ENCODE measurements at regions not wholly inside any gene's neighbourhood (a gene's known extent, or its start where the extent isn't known, plus 50 kb on each side); places are given as distances from the start of the nearest gene placed in this dataset.
A peak's percentile ranks its signal among the peaks of the same experiment; 100 is the strongest.

DNA sequence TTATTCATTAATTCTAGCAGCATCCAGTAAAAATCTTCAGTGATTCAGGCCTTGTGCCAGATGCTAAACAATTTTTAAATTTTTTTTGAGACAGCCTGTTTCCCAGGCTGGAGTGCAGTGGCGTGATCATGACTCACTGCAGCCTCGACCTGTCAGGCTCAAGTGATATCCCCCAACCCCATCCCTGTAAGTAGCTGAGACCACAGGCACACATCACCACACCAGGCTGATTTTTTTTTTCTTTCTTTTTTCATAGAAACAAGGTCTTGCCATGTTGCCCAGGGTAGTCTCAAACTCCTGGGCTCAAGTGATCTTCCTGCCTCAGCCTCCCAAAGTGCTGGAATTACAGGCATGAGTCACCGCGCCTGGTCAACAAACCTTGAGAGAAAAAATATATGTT is 705.5 kb downstream of the ARAP2 start:
- DNase-seq (ENCODE audit: extremely low spot score) = no peak
- CTCF ChIA-PET = no interaction called here
- TF ChIP-seq, protein P1, sequence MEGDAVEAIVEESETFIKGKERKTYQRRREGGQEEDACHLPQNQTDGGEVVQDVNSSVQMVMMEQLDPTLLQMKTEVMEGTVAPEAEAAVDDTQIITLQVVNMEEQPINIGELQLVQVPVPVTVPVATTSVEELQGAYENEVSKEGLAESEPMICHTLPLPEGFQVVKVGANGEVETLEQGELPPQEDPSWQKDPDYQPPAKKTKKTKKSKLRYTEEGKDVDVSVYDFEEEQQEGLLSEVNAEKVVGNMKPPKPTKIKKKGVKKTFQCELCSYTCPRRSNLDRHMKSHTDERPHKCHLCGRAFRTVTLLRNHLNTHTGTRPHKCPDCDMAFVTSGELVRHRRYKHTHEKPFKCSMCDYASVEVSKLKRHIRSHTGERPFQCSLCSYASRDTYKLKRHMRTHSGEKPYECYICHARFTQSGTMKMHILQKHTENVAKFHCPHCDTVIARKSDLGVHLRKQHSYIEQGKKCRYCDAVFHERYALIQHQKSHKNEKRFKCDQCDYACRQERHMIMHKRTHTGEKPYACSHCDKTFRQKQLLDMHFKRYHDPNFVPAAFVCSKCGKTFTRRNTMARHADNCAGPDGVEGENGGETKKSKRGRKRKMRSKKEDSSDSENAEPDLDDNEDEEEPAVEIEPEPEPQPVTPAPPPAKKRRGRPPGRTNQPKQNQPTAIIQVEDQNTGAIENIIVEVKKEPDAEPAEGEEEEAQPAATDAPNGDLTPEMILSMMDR (IDR thresholded peaks at IDR 0.05; ENCODE audit: control extremely low read depth, extremely low read depth, low read depth, missing control alignments) = no peak
- POLR2A ChIA-PET = no interaction called here

DNA sequence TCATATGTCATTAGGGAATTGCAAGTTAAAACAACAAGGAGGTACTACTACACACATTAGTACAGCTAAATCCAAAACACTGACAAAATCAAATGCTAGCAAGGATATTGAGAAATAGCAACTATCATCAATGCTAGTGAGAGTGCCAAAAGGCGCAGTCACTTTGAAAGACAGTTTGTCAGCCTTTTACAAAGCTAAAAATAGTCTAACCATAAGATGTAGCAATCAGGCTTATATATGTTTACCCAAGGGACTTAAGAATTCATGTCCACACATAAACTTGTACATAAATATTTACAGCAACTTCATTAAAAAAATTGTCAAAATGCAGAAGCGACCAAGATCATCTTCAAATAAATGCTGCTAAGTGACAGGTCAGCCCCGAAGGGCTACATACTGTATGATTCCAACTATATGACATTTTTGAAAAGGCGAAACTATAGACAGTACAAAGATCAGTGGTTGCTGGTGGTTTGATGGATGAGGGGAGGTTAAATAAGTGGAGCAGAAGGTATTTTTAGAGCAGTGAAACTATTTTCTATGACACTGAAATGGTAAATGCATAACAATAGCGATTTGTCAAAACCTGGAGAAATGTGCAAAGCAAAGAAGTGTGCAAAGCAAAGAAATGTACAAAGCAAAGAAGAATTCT is 704.8 kb downstream of the ARAP2 start:
- DNase-seq (ENCODE audit: extremely low spot score) = no peak

DNA sequence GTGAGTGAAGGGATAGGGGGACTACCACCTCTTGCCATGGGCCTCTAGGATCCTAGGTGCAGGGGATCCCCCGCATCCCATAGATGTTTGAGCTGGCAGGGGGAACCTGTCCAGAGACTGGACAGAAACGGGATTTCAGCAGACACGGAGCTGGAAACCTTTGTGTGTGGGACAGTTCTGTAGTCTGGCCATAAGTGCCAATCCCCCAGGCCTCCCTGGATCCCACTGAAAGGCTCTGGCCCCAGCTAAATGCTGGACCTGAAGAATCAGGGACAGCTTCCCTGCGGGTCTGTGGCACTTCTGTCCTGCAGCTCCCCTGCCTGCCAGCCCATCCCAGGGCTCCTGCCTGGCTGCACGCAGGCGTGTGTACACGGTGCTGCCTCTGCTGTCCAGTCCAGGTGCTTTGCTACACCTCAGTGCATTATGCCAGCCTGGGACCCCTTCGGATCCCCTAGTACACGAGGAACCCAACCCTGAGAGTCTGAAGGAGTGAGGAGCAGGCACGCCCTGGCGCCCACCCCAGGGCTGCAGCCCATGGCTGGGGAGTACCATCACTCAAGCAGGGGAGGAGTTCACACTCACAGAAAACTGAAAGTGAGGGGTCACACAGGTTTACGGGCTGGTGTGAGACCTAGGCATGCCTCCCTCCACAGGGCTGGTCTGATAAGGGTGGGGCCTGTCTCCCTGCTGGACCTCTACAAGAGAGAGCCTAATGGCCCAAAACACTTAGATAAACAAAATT is 703.0 kb downstream of the ARAP2 start:
- TF ChIP-seq, protein P1 (IDR thresholded peaks at IDR 0.05; ENCODE audit: control extremely low read depth, extremely low read depth, low read depth, missing control alignments) = no peak
- CTCF ChIA-PET = no interaction called here
- POLR2A ChIA-PET = interaction anchor here (0.5 kb wide), 1 partner anchor 233 kb away, joined by 4 read pairs; no protein-coding TSS in a partner anchor
- no peak for DNase-seq (ENCODE audit: extremely low spot score)

More for the DNA sequence above, 704.8 kb downstream of the ARAP2 start:
- ChIA-PET POLR2A (no interaction called here), CTCF (no interaction called here)
- TF ChIP-seq, protein P1 (IDR thresholded peaks at IDR 0.05; ENCODE audit: control extremely low read depth, extremely low read depth, low read depth, missing control alignments) = no peak

DNA sequence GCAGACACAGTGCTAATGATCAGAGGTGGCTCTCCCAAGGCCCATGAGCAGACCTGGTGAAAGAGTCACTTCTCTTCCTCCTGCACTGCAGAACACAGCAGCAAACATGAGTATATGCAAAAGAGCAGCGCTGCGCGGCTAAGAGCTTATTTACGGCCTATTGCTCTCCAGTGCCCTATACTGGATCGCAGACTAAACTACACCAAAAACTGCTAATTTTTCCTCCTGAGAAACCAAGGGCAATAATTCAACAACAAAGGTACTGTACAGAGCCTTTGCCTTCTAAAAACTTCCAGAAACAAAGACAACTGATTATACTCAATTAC is 702.5 kb downstream of the ARAP2 start:
- POLR2A ChIA-PET = interaction anchor here (0.5 kb wide), 1 partner anchor 232 kb away, joined by 4 read pairs; no protein-coding TSS in a partner anchor
- CTCF ChIA-PET = no interaction called here
- no peak for DNase-seq (ENCODE audit: extremely low spot score)
- TF ChIP-seq, protein P1 (IDR thresholded peaks at IDR 0.05; ENCODE audit: control extremely low read depth, extremely low read depth, low read depth, missing control alignments) = no peak

DNA sequence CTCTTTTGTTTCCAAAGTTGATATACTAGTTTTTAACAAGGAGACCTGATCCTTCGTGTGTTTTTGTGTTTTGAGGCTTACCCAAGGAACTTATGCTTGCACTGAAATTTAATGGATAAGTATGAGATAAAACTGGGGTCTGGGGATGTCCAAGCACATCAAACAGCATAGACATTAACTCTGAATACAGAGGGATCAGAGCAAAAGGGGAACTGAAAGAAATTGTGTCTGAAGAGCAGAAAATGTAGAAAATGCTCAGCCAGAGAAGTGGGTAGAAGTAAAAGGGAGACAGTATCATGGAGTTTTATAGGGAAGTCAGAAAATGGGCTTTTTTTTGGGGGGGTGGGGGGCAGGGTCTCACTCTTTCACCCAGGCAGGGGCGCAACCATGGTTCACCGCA is 695.4 kb downstream of the ARAP2 start:
- CTCF ChIA-PET = no interaction called here
- peak; percentile 9 for DNase-seq (ENCODE audit: extremely low spot score)
- POLR2A ChIA-PET = no interaction called here
- TF ChIP-seq, protein P1 (IDR thresholded peaks at IDR 0.05; ENCODE audit: control extremely low read depth, extremely low read depth, low read depth, missing control alignments) = no peak

DNA sequence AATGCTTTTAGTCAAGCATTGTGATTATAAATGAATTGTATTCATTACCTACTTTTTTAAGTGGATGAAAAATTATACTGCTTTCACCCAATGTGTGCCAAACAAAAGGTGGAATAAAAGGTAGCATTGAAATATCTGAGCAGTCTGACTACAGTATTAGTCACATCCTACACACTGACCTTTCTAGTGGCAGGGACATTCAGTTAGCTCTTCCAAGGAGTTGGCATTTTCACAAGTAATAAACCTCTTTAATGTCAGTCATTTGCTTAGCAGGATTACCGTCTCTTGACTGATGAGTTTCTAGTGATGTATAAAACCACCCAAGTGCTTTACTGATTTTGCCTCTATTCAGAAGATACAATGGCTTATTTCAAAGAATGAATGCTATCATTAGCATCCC is 687.9 kb downstream of the ARAP2 start:
- TF ChIP-seq, protein P1 (IDR thresholded peaks at IDR 0.05; ENCODE audit: control extremely low read depth, extremely low read depth, low read depth, missing control alignments) = no peak
- DNase-seq (ENCODE audit: extremely low spot score) = no peak
- ChIA-PET POLR2A (no interaction called here), CTCF (interaction anchor here (1.6 to 2.0 kb wide), 2 partner anchors 9 to 15 kb away, joined by 4 to 5 read pairs; no protein-coding TSS in a partner anchor)
